ENCODE measurements at regions not wholly inside any gene's neighbourhood (a gene's known extent, or its start where the extent isn't known, plus 50 kb on each side); places are given as distances from the start of the nearest gene placed in this dataset.

- TF ChIP-seq, protein P1, sequence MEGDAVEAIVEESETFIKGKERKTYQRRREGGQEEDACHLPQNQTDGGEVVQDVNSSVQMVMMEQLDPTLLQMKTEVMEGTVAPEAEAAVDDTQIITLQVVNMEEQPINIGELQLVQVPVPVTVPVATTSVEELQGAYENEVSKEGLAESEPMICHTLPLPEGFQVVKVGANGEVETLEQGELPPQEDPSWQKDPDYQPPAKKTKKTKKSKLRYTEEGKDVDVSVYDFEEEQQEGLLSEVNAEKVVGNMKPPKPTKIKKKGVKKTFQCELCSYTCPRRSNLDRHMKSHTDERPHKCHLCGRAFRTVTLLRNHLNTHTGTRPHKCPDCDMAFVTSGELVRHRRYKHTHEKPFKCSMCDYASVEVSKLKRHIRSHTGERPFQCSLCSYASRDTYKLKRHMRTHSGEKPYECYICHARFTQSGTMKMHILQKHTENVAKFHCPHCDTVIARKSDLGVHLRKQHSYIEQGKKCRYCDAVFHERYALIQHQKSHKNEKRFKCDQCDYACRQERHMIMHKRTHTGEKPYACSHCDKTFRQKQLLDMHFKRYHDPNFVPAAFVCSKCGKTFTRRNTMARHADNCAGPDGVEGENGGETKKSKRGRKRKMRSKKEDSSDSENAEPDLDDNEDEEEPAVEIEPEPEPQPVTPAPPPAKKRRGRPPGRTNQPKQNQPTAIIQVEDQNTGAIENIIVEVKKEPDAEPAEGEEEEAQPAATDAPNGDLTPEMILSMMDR (IDR thresholded peaks at IDR 0.05; ENCODE audit: low read length), result no peak
- no peak for TF ChIP-seq EZH2 (optimal IDR thresholded peaks at IDR 0.05; ENCODE audit: low read depth, low read length)
These were observed 230.0 kb upstream of the BLID start for GRCh38 chr11:122346006-122346405.
